Gastrocnemius medialis (tissue), 4 donors: ENCODE measurements at regions not wholly inside any gene's neighbourhood (a gene's known extent, or its start where the extent isn't known, plus 50 kb on each side); places are given as distances from the start of the nearest gene placed in this dataset.

Experiments used
- ATAC-seq, 2 donors: fragments of 150-250 bp; one replicate each; pipeline ENCODE4 v1.9.1; 2016
- DNase-seq, 2 donors: peaks; one replicate each; pipeline ENCODE4 v3.0.0-alpha.2; 2019
- H3K27ac ChIP-seq, 4 donors: fragments of 200-600 bp; sonication (generic); 1 replicate in 1 of 4; 2 replicates in 3 of 4; pipeline ENCODE4 v1.5.1; 2016 to 2018; ENCODE audit warnings: mild to moderate bottlenecking in 2 of 4, moderate library complexity in 1 of 4
- H3K27me3 ChIP-seq, 3 donors: fragments of 200-600 bp; sonication (generic) in 2 of 3; 1 replicate in 1 of 3; 2 replicates in 2 of 3; pipeline versions ENCODE4 v1.5.1 to v1.6.0; 2016 to 2019; ENCODE audit warnings: mild to moderate bottlenecking in 1 of 3, moderate library complexity in 1 of 3
- H3K36me3 ChIP-seq, 2 donors: fragments of 200-600 bp; sonication (generic) in 1 of 2; one replicate each; pipeline ENCODE4 v1.5.1; 2017 to 2018
- H3K4me1 ChIP-seq, 2 donors: fragments of 200-600 bp; sonication (generic) in 1 of 2; one replicate each; pipeline ENCODE4 v1.5.1; 2016 to 2017; ENCODE audit warnings: mild to moderate bottlenecking in 2 of 2
- H3K4me3 ChIP-seq, 4 donors: fragments of 200-600 bp; sonication (generic) in 3 of 4; 1 replicate in 1 of 4; 2 replicates in 3 of 4; pipeline ENCODE4 v1.5.1; 2016 to 2019; ENCODE audit warnings: mild to moderate bottlenecking in 2 of 4
- H3K9me3 ChIP-seq, 3 donors: fragments of 200-600 bp; sonication (generic) in 2 of 3; 1 replicate in 1 of 3; 2 replicates in 2 of 3; pipeline ENCODE4 v1.5.1; 2016 to 2019
- POLR2A ChIP-seq, 2 donors: fragments of 450-650 bp; IDR thresholded peaks; one replicate each; pipeline ENCODE4 v1.6.1; 2017; ENCODE audit warnings: antibody characterized with exemption in 2 of 2, mild to moderate bottlenecking in 2 of 2, moderate library complexity in 2 of 2
- in situ Hi-C, 4 donors: fragments of 200-750 bp; cut with MboI; loops; one replicate each; pipeline versions ENCODE4 v1.15.0 to v1.8.0; 2017; ENCODE audit warnings: low sequenced_read_pairs in 4 of 4
- intact Hi-C: fragments of 100-400 bp; cut with DNase I; formaldehyde crosslinking; loops from one replicate; pipeline ENCODE4 v1.15.1; 2023; ENCODE audit warnings: low total_unique reads
- TF ChIP-seq, protein P1 (sequence below), 5 experiments: fragments of 450-650 bp in 3 of 5; fragments of 200-600 bp in 2 of 5; sonication (generic) in 2 of 5; IDR thresholded peaks in 4 of 5; conservative IDR thresholded peaks in 1 of 5; 1 replicate in 4 of 5; 2 replicates in 1 of 5; pipeline ENCODE4 v1.5.1; 2016 to 2019; ENCODE audit warnings: antibody characterized with exemption in 5 of 5, mild to moderate bottlenecking in 3 of 5, moderate library complexity in 3 of 5

DNA sequence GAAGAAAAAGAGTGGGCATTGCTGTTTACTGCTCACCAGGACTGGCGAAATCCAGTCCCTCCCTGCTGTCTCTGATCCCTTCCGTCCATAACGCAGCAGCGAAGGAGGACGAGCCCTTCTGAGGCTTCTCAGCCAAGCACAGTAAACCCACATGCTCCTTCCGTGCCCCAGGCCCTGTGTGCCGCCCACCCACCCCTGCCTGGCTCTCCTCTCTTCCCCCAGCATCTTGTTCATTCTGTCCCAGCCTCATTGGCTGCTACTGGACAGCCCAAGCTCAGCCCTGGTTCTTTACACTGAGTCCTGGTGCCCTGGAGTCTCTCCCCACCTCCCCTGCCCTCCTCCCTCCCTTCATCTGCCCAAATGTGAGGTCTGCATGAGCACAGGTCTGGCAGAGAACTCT lies 559.7 kb downstream of the BRD1 start:
- in situ Hi-C loops, result no loop called here
- TF ChIP-seq, protein P1, sequence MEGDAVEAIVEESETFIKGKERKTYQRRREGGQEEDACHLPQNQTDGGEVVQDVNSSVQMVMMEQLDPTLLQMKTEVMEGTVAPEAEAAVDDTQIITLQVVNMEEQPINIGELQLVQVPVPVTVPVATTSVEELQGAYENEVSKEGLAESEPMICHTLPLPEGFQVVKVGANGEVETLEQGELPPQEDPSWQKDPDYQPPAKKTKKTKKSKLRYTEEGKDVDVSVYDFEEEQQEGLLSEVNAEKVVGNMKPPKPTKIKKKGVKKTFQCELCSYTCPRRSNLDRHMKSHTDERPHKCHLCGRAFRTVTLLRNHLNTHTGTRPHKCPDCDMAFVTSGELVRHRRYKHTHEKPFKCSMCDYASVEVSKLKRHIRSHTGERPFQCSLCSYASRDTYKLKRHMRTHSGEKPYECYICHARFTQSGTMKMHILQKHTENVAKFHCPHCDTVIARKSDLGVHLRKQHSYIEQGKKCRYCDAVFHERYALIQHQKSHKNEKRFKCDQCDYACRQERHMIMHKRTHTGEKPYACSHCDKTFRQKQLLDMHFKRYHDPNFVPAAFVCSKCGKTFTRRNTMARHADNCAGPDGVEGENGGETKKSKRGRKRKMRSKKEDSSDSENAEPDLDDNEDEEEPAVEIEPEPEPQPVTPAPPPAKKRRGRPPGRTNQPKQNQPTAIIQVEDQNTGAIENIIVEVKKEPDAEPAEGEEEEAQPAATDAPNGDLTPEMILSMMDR (IDR thresholded peaks at IDR 0.05 in 4 of 5, conservative IDR thresholded peaks at IDR 0.05 in 1 of 5), result no peak
- TF ChIP-seq POLR2A (IDR thresholded peaks at IDR 0.05), result no peak
- ATAC-seq, result no peak
- Histone ChIP-seq H3K27me3 (peaks cover 4 to 8% (median 6%) of the 10 kb centered on the region in 3 donors), H3K27ac (no peak overlapping the region), H3K4me1 (no peaks in the 10 kb centered on the region), H3K9me3 (no peaks in the 10 kb centered on the region), H3K4me3 (no peak overlapping the region), H3K36me3 (no peaks in the 10 kb centered on the region)
- no peak for DNase-seq
- intact Hi-C loops, result no loop called here

DNA sequence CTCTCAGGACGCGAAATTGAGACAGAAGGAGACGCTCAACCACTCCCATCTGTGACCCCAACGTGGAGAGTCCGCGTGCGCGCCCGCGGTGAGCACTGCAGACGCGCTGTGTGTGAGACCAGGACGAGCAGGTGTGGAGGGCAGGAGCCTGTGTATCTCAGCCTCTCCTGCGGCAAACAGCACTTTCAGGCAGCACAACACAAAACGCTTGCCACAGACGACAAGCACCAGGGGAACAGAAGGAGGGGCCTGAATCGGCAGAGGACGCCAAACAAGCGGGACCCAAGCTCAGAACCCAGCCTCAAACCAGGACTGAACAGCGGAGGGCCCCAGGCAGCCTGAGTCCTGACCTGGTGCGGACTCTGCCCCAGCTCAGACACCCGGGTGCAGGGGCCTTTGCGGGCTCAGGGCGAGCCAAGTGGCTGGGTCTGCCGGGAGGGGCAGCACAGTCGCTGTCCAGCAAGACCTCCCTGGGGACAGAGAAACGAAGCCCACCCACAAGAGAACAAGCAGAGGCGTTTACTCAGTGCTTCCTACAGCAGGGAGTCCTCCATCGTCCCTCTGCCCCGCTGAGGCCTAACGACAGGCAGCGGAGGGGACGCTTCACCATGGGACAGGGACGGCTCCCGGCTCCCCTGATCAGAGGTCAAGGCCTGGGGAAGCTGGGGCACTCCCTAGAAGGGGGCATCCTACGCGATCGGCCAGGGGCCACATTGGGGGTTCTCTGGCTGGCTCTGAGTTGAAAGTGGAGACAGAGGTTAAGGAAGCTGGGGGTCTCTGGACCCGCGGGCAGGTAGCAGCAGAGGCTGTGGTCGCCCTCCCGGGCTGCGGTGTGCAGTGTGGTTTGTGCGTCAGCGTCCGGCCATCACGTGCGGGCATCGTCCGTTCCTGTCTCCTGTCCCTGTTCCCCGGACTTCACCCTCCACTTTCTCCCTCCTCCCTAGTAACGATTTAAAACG lies 560.8 kb downstream of the BRD1 start:
- DNase-seq, result no peak
- no peak for ATAC-seq
- H3K4me3 ChIP-seq, result no peak overlapping the region
- TF ChIP-seq, protein P1 (IDR thresholded peaks at IDR 0.05 in 4 of 5, conservative IDR thresholded peaks at IDR 0.05 in 1 of 5), result no peak
- TF ChIP-seq POLR2A (IDR thresholded peaks at IDR 0.05), result no peak
- peaks cover 4 to 8% (median 6%) of the 10 kb centered on the region in 3 donors for H3K27me3 ChIP-seq
- H3K9me3 ChIP-seq, result no peaks in the 10 kb centered on the region
- in situ Hi-C loops (no loop called here), intact Hi-C loops (no loop called here)
- no peaks in the 10 kb centered on the region for H3K36me3 ChIP-seq
- no peak overlapping the region for H3K27ac ChIP-seq
- no peaks in the 10 kb centered on the region for H3K4me1 ChIP-seq

- Histone ChIP-seq H3K4me3 (no peak overlapping the region), H3K27me3 (peaks cover 0 to 5% (median 2%) of the 10 kb centered on the region in 3 donors), H3K27ac (no peak overlapping the region), H3K4me1 (no peaks in the 10 kb centered on the region), H3K36me3 (no peaks in the 10 kb centered on the region), H3K9me3 (no peaks in the 10 kb centered on the region)
- no peak for ATAC-seq
- intact Hi-C loops (no loop called here), in situ Hi-C loops (no loop called here)
- TF ChIP-seq POLR2A (IDR thresholded peaks at IDR 0.05), result no peak
- TF ChIP-seq, protein P1 (IDR thresholded peaks at IDR 0.05 in 4 of 5, conservative IDR thresholded peaks at IDR 0.05 in 1 of 5), result no peak
- DNase-seq, result no peak
These were observed 563.0 kb downstream of the BRD1 start for GRCh38 chr22:49264696-49265095.

- H3K4me1 ChIP-seq, result no peaks in the 10 kb centered on the region
- TF ChIP-seq, protein P1 (IDR thresholded peaks at IDR 0.05 in 4 of 5, conservative IDR thresholded peaks at IDR 0.05 in 1 of 5), result no peak
- no peak for TF ChIP-seq POLR2A (IDR thresholded peaks at IDR 0.05)
- ATAC-seq (no peak), DNase-seq (no peak)
- in situ Hi-C loops, result no loop called here
- H3K27ac ChIP-seq, result no peak overlapping the region
- no peaks in the 10 kb centered on the region for H3K36me3 ChIP-seq
- no peaks in the 10 kb centered on the region for H3K9me3 ChIP-seq
- intact Hi-C loops, result no loop called here
- no peak overlapping the region for H3K4me3 ChIP-seq
- peaks cover 0 to 4% (median 0%) of the 10 kb centered on the region in 3 donors for H3K27me3 ChIP-seq
These were observed 564.6 kb downstream of the BRD1 start for GRCh38 chr22:49263101-49263500.
